Lung (tissue), 11 donors: ENCODE measurements at regions not wholly inside any gene's neighbourhood (a gene's known extent, or its start where the extent isn't known, plus 50 kb on each side); places are given as distances from the start of the nearest gene placed in this dataset.
"Not testable (repeated sequence)": the region's sequence is repeated elsewhere in the genome, so short reads cannot be mapped to it uniquely, and the experiment has no call there.

ENCODE experiments used
- ATAC-seq: fragments of 200-7000 bp; cut with Tn5 transposase; one replicate; pipeline ENCODE4 v1.9.1; 2020; ENCODE audit warnings: moderate number of reproducible peaks; ENCODE audit not compliant: insufficient read depth, low FRiP score
- DNase-seq, 3 donors: peaks; one replicate each; pipeline ENCODE4 v3.0.0-alpha.2; 2013 to 2017
- H3K27ac ChIP-seq, 2 donors: one replicate each; pipeline ENCODE4 v1.5.1; 2013; ENCODE audit warnings: mild to moderate bottlenecking in 2 of 2, moderate library complexity in 2 of 2, control low read depth in 1 of 2, inconsistent platforms in 1 of 2, low read depth in 1 of 2, low read length in 1 of 2
- H3K27me3 ChIP-seq, 3 donors: one replicate each; pipeline ENCODE4 v1.5.1; 2013; ENCODE audit warnings: low read length in 2 of 3; ENCODE audit not compliant: control insufficient read depth in 3 of 3, insufficient read depth in 3 of 3
- H3K36me3 ChIP-seq, 4 donors: one replicate each; pipeline ENCODE4 v1.5.1; 2013; ENCODE audit warnings: low read length in 4 of 4, mild to moderate bottlenecking in 1 of 4, moderate library complexity in 1 of 4; ENCODE audit not compliant: control insufficient read depth in 4 of 4, insufficient read depth in 4 of 4
- H3K4me1 ChIP-seq, 5 donors: one replicate each; pipeline ENCODE4 v1.5.1; 2013; ENCODE audit warnings: low read length in 5 of 5, mild to moderate bottlenecking in 2 of 5, moderate library complexity in 1 of 5; ENCODE audit not compliant: control insufficient read depth in 5 of 5, insufficient read depth in 5 of 5
- H3K4me3 ChIP-seq: one replicate; pipeline ENCODE4 v1.5.1; 2013; ENCODE audit warnings: mild to moderate bottlenecking, control low read depth, moderate library complexity
- H3K9ac ChIP-seq, 2 donors: one replicate each; pipeline ENCODE4 v1.5.1; 2013; ENCODE audit warnings: low read length in 2 of 2, control low read depth in 1 of 2; ENCODE audit not compliant: insufficient read depth in 1 of 2
- H3K9me3 ChIP-seq, 4 donors: one replicate each; pipeline ENCODE4 v1.5.1; 2013; ENCODE audit warnings: low read length in 3 of 4, mild to moderate bottlenecking in 1 of 4, moderate library complexity in 1 of 4; ENCODE audit not compliant: control insufficient read depth in 4 of 4, insufficient read depth in 3 of 4
- CTCF ChIP-seq: IDR thresholded peaks from 2 replicates; pipeline ENCODE4 v1.5.1; 2012; ENCODE audit warnings: mild to moderate bottlenecking; ENCODE audit errors: control extremely low read depth, extremely low read depth
- WGBS, 2 donors: extraction: QIAGEN DNeasy Blood & Tissue Kit; methylation state at CpG; one replicate each; pipeline ENCODE4 v1.1.7; 2013; 5-methylcytosine and 5-hydroxymethylcytosine counted together
- donor health status: control.
- donor health status: control.
- donor health status: Bipolar disorder and iron deficiency.
- donor health status: healthy.
- donor health status: DM: yes; HTN: yes; CAD: no.

DNA sequence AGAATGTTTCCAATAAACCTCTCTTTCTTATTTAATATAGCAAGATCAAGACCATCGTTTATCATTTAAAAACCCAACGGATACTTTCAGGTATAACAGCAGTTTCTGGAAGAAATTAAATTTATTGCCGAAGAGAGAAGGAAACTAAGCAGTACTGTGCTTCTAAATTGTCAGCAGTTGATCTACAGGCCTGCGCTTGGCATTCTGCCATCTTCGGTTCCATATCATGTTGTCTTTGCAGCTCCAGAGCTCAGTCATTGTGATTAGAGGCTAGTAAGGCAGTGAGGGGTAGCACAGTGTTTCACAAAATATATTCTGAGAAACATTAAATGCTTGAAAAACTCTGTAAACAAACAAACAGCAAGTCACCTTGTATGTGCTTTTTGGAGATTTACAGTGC, 301.3 kb downstream of the REEP3 start:
- peaks cover 0 to 3% (median 0%) of the 10 kb centered on the region in 4 donors for H3K9me3 ChIP-seq
- H3K9ac ChIP-seq = no peak overlapping the region
- DNase-seq = no peak
- no peaks in the 10 kb centered on the region for H3K36me3 ChIP-seq
- H3K27ac ChIP-seq = no peak overlapping the region
- H3K4me1 ChIP-seq = no peaks in the 10 kb centered on the region
- WGBS, 2 donors = 73 to 82% methylated on average over 5 of the region's 5 CpGs
- H3K27me3 ChIP-seq = no peaks in the 10 kb centered on the region
- no peak overlapping the region for H3K4me3 ChIP-seq
- no peak for TF ChIP-seq CTCF
- ATAC-seq = no peak

DNA sequence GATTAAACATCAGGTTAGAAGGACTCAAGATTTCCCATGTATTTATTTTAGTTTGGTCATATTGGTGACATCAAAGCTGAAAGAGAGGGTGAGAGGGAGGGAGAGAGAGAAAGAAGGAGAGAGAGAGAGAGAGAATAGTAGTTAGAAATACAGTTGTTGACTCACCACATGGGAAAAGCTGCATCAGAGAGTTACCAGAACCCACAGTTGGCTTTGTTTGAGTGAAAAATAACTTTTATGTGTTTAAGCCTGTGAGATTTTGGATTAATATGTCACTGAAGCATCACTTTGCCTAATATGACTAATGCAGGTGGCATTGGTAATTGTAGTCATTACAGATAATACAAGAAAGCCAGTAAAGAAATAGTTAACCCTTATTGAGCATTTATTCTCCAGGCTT, 303.9 kb downstream of the REEP3 start:
- no peak for TF ChIP-seq CTCF
- no peak for DNase-seq

DNA sequence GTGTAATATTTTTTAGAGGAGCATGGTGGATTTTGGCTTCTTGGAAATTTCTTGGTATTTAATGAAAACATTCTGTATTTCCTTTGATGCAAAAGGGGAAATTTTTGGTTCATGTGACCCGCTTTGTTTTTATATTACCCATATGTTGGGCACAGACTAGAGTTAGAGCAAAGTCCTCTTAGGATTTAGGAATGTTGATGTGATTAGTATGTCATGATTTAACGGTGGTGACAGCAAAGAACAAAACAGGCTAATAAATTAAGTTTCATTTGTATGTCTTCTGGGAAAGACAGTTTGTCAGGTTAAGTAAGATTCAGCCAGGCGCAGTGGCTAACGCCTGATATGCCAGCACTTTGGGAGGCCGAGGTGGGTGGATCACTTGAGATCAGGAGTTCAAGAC, 304.6 kb downstream of the REEP3 start:
- H3K27ac ChIP-seq = no peak overlapping the region
- no peak for TF ChIP-seq CTCF
- H3K27me3 ChIP-seq = no peaks in the 10 kb centered on the region
- no peak overlapping the region for H3K4me3 ChIP-seq
- H3K9me3 ChIP-seq = peaks cover 0 to 3% (median 0%) of the 10 kb centered on the region in 4 donors
- H3K4me1 ChIP-seq = no peaks in the 10 kb centered on the region
- WGBS, 2 donors = 87% methylated on average over 5 of the region's 5 CpGs
- no peak overlapping the region for H3K9ac ChIP-seq
- ATAC-seq (no peak), DNase-seq (no peak)
- no peaks in the 10 kb centered on the region for H3K36me3 ChIP-seq

More for the DNA sequence above, 303.9 kb downstream of the REEP3 start:
- H3K4me3 ChIP-seq = no peak overlapping the region
- H3K27ac ChIP-seq = no peak overlapping the region
- no peaks in the 10 kb centered on the region for H3K36me3 ChIP-seq
- H3K9me3 ChIP-seq = peaks cover 0 to 3% (median 0%) of the 10 kb centered on the region in 4 donors
- H3K27me3 ChIP-seq = no peaks in the 10 kb centered on the region
- ATAC-seq = no peak
- H3K4me1 ChIP-seq = no peaks in the 10 kb centered on the region
- no peak overlapping the region for H3K9ac ChIP-seq

DNA sequence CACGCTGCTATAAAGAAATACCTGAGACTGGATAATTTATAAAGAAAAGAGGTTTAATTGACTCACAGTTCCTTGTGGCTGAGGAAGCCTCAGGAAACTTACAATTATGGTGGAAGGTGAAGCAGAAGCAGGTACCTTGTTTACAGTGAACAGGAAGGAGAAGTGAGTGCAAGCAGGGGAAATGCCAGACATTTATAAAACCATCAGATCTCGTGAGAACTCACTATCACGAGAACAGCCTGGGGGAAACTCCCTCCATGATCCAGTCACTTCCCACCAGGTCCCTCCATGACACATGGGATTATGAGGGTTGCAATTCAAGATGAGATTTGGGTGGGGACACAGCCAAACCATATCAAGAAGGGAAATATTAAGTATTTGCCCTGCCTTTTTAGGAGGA, 305.8 kb downstream of the REEP3 start:
- not testable (repeated sequence) for H3K4me3 ChIP-seq, H3K9me3 ChIP-seq, H3K27me3 ChIP-seq, H3K9ac ChIP-seq, DNase-seq, H3K36me3 ChIP-seq, H3K4me1 ChIP-seq, H3K27ac ChIP-seq, ATAC-seq
- 51 to 53% methylated on average over 3 of the region's 3 CpGs for WGBS, 2 donors
